ENCODE measurements at regions not wholly inside any gene's neighbourhood (a gene's known extent, or its start where the extent isn't known, plus 50 kb on each side); places are given as distances from the start of the nearest gene placed in this dataset.

- ATAC-seq = no peak
- Histone ChIP-seq H3K27ac (ENCODE audit: low read depth, low read length) (no peak overlapping the region), H3K4me3 (ENCODE audit: low read length) (no peak overlapping the region), H3K9me3 (ENCODE audit: control insufficient read depth in 2 of 3, low read length in 3 of 3) (no peaks in the 10 kb centered on the region), H3K4me1 (ENCODE audit: control insufficient read depth in 2 of 2, insufficient read depth in 2 of 2, low read length in 2 of 2) (no peaks in the 10 kb centered on the region), H3K36me3 (ENCODE audit: control insufficient read depth in 2 of 3, insufficient read depth in 3 of 3, low read length in 3 of 3) (no peaks in the 10 kb centered on the region), H3K27me3 (ENCODE audit: control insufficient read depth in 2 of 2, insufficient read depth in 2 of 2, low read length in 2 of 2) (no peaks in the 10 kb centered on the region)
- DNase-seq = no peak
- intact Hi-C loops (cut with micrococcal nuclease) = no loop called here
- POLR2A ChIA-PET = no interaction called here
- CTCF ChIA-PET = no interaction called here
- no peaks in the 10 kb centered on the region for H3K36me3 Mint-ChIP-seq
- H3K4me3 Mint-ChIP-seq = no peak overlapping the region
- no peaks in the 10 kb centered on the region for H3K4me1 Mint-ChIP-seq
- peaks cover 0 to 3% (median 0%) of the 10 kb centered on the region in 11 donors for H3K9me3 Mint-ChIP-seq
- H3K27me3 Mint-ChIP-seq = no peaks in the 10 kb centered on the region
- no peak overlapping the region for H3K27ac Mint-ChIP-seq
Observed at GRCh38 chr7:13327669-13328068, 640.2 kb downstream of the ARL4A start.

GRCh38 chr7:13333371-13333770 is 645.9 kb downstream of the ARL4A start:
- Histone ChIP-seq H3K4me3 (ENCODE audit: low read length) (no peak overlapping the region), H3K36me3 (ENCODE audit: control insufficient read depth in 2 of 3, insufficient read depth in 3 of 3, low read length in 3 of 3) (no peaks in the 10 kb centered on the region), H3K4me1 (ENCODE audit: control insufficient read depth in 2 of 2, insufficient read depth in 2 of 2, low read length in 2 of 2) (no peaks in the 10 kb centered on the region), H3K9me3 (ENCODE audit: control insufficient read depth in 2 of 3, low read length in 3 of 3) (no peaks in the 10 kb centered on the region), H3K27ac (ENCODE audit: low read depth, low read length) (no peak overlapping the region), H3K27me3 (ENCODE audit: control insufficient read depth in 2 of 2, insufficient read depth in 2 of 2, low read length in 2 of 2) (no peaks in the 10 kb centered on the region)
- ChIA-PET POLR2A (no interaction called here), CTCF (no interaction called here)
- Mint-ChIP-seq H3K4me3 (no peak overlapping the region), H3K27me3 (no peaks in the 10 kb centered on the region), H3K27ac (no peak overlapping the region), H3K9me3 (peaks cover 0 to 3% (median 0%) of the 10 kb centered on the region in 11 donors), H3K4me1 (no peaks in the 10 kb centered on the region), H3K36me3 (no peaks in the 10 kb centered on the region)
- intact Hi-C loops (cut with micrococcal nuclease) = no loop called here
- ATAC-seq (no peak), DNase-seq (no peak)

GRCh38 chr7:13336227-13336626 is 648.8 kb downstream of the ARL4A start:
- no peaks in the 10 kb centered on the region for H3K36me3 Mint-ChIP-seq
- CTCF ChIA-PET = no interaction called here
- H3K27me3 ChIP-seq (ENCODE audit: control insufficient read depth in 2 of 2, insufficient read depth in 2 of 2, low read length in 2 of 2) = no peaks in the 10 kb centered on the region
- no peak overlapping the region for H3K27ac ChIP-seq (ENCODE audit: low read depth, low read length)
- no peak overlapping the region for H3K4me3 ChIP-seq (ENCODE audit: low read length)
- intact Hi-C loops (cut with micrococcal nuclease) = no loop called here
- H3K27me3 Mint-ChIP-seq = no peaks in the 10 kb centered on the region
- H3K9me3 ChIP-seq (ENCODE audit: control insufficient read depth in 2 of 3, low read length in 3 of 3) = no peaks in the 10 kb centered on the region
- no peaks in the 10 kb centered on the region for H3K36me3 ChIP-seq (ENCODE audit: control insufficient read depth in 2 of 3, insufficient read depth in 3 of 3, low read length in 3 of 3)
- H3K27ac Mint-ChIP-seq = no peak overlapping the region
- H3K4me1 ChIP-seq (ENCODE audit: control insufficient read depth in 2 of 2, insufficient read depth in 2 of 2, low read length in 2 of 2) = no peaks in the 10 kb centered on the region
- ATAC-seq (no peak), DNase-seq (no peak)
- peaks cover 0 to 3% (median 0%) of the 10 kb centered on the region in 11 donors for H3K9me3 Mint-ChIP-seq
- H3K4me1 Mint-ChIP-seq = no peaks in the 10 kb centered on the region
- POLR2A ChIA-PET = no interaction called here
- H3K4me3 Mint-ChIP-seq = no peak overlapping the region

- no peak overlapping the region for H3K27ac ChIP-seq (ENCODE audit: low read depth, low read length)
- no peaks in the 10 kb centered on the region for H3K27me3 ChIP-seq (ENCODE audit: control insufficient read depth in 2 of 2, insufficient read depth in 2 of 2, low read length in 2 of 2)
- Mint-ChIP-seq H3K4me3 (no peak overlapping the region), H3K27ac (no peak overlapping the region), H3K27me3 (peaks cover 0 to 4% (median 0%) of the 10 kb centered on the region in 5 donors), H3K9me3 (peaks cover 0 to 4% (median 0%) of the 10 kb centered on the region in 11 donors), H3K36me3 (no peaks in the 10 kb centered on the region), H3K4me1 (peaks cover 0 to 1% (median 0%) of the 10 kb centered on the region in 7 donors)
- DNase-seq (no peak), ATAC-seq (no peak)
- H3K4me1 ChIP-seq (ENCODE audit: control insufficient read depth in 2 of 2, insufficient read depth in 2 of 2, low read length in 2 of 2) = no peaks in the 10 kb centered on the region
- no peak overlapping the region for H3K4me3 ChIP-seq (ENCODE audit: low read length)
- ChIA-PET POLR2A (no interaction called here), CTCF (no interaction called here)
- intact Hi-C loops (cut with micrococcal nuclease) = no loop called here
- no peaks in the 10 kb centered on the region for H3K36me3 ChIP-seq (ENCODE audit: control insufficient read depth in 2 of 3, insufficient read depth in 3 of 3, low read length in 3 of 3)
- H3K9me3 ChIP-seq (ENCODE audit: control insufficient read depth in 2 of 3, low read length in 3 of 3) = no peaks in the 10 kb centered on the region
Observed at GRCh38 chr7:13352677-13353076, 636.8 kb downstream of the ETV1 start.

- intact Hi-C loops (cut with micrococcal nuclease) = no loop called here
- Mint-ChIP-seq H3K36me3 (no peaks in the 10 kb centered on the region), H3K4me1 (no peaks in the 10 kb centered on the region), H3K9me3 (no peaks in the 10 kb centered on the region), H3K4me3 (no peak overlapping the region), H3K27ac (no peak overlapping the region), H3K27me3 (no peaks in the 10 kb centered on the region)
- H3K4me3 ChIP-seq (ENCODE audit: low read length) = no peak overlapping the region
- no peaks in the 10 kb centered on the region for H3K36me3 ChIP-seq (ENCODE audit: control insufficient read depth in 2 of 3, insufficient read depth in 3 of 3, low read length in 3 of 3)
- CTCF ChIA-PET = no interaction called here
- no peak for DNase-seq
- POLR2A ChIA-PET = no interaction called here
- ATAC-seq = no peak
- no peaks in the 10 kb centered on the region for H3K4me1 ChIP-seq (ENCODE audit: control insufficient read depth in 2 of 2, insufficient read depth in 2 of 2, low read length in 2 of 2)
- no peaks in the 10 kb centered on the region for H3K9me3 ChIP-seq (ENCODE audit: control insufficient read depth in 2 of 3, low read length in 3 of 3)
- no peak overlapping the region for H3K27ac ChIP-seq (ENCODE audit: low read depth, low read length)
- H3K27me3 ChIP-seq (ENCODE audit: control insufficient read depth in 2 of 2, insufficient read depth in 2 of 2, low read length in 2 of 2) = no peaks in the 10 kb centered on the region
Observed at GRCh38 chr7:13359656-13360055, 629.8 kb downstream of the ETV1 start.

- Mint-ChIP-seq H3K9me3 (peaks cover 0 to 3% (median 0%) of the 10 kb centered on the region in 11 donors), H3K27me3 (no peaks in the 10 kb centered on the region), H3K4me3 (no peak overlapping the region), H3K36me3 (no peaks in the 10 kb centered on the region), H3K27ac (no peak overlapping the region), H3K4me1 (no peaks in the 10 kb centered on the region)
- DNase-seq (no peak), ATAC-seq (no peak)
- no peak overlapping the region for H3K27ac ChIP-seq (ENCODE audit: low read depth, low read length)
- no peak overlapping the region for H3K4me3 ChIP-seq (ENCODE audit: low read length)
- no peaks in the 10 kb centered on the region for H3K4me1 ChIP-seq (ENCODE audit: control insufficient read depth in 2 of 2, insufficient read depth in 2 of 2, low read length in 2 of 2)
- no peaks in the 10 kb centered on the region for H3K36me3 ChIP-seq (ENCODE audit: control insufficient read depth in 2 of 3, insufficient read depth in 3 of 3, low read length in 3 of 3)
- ChIA-PET CTCF (no interaction called here), POLR2A (interaction anchor here (0.6 kb wide), 1 partner anchor 509 kb away, joined by 5 read pairs; no protein-coding TSS in a partner anchor)
- intact Hi-C loops (cut with micrococcal nuclease) = no loop called here
- H3K9me3 ChIP-seq (ENCODE audit: control insufficient read depth in 2 of 3, low read length in 3 of 3) = no peaks in the 10 kb centered on the region
- no peaks in the 10 kb centered on the region for H3K27me3 ChIP-seq (ENCODE audit: control insufficient read depth in 2 of 2, insufficient read depth in 2 of 2, low read length in 2 of 2)
Observed at GRCh38 chr7:13386741-13387140, 602.7 kb downstream of the ETV1 start.

- H3K27ac Mint-ChIP-seq = no peak overlapping the region
- Histone ChIP-seq H3K4me1 (ENCODE audit: control insufficient read depth in 2 of 2, insufficient read depth in 2 of 2, low read length in 2 of 2) (no peaks in the 10 kb centered on the region), H3K27me3 (ENCODE audit: control insufficient read depth in 2 of 2, insufficient read depth in 2 of 2, low read length in 2 of 2) (no peaks in the 10 kb centered on the region), H3K4me3 (ENCODE audit: low read length) (no peak overlapping the region), H3K9me3 (ENCODE audit: control insufficient read depth in 2 of 3, low read length in 3 of 3) (no peaks in the 10 kb centered on the region), H3K27ac (ENCODE audit: low read depth, low read length) (no peak overlapping the region), H3K36me3 (ENCODE audit: control insufficient read depth in 2 of 3, insufficient read depth in 3 of 3, low read length in 3 of 3) (no peaks in the 10 kb centered on the region)
- ChIA-PET POLR2A (no interaction called here), CTCF (no interaction called here)
- no peak for DNase-seq
- ATAC-seq = no peak
- no peaks in the 10 kb centered on the region for H3K27me3 Mint-ChIP-seq
- no peaks in the 10 kb centered on the region for H3K4me1 Mint-ChIP-seq
- H3K9me3 Mint-ChIP-seq = peaks cover 0 to 2% (median 0%) of the 10 kb centered on the region in 11 donors
- no peaks in the 10 kb centered on the region for H3K36me3 Mint-ChIP-seq
- no peak overlapping the region for H3K4me3 Mint-ChIP-seq
- intact Hi-C loops (cut with micrococcal nuclease) = no loop called here
Observed at GRCh38 chr7:13407911-13408310, 581.6 kb downstream of the ETV1 start.
